HEK293 (cell line): ENCODE measurements at regions not wholly inside any gene's neighbourhood (a gene's known extent, or its start where the extent isn't known, plus 50 kb on each side); places are given as distances from the start of the nearest gene placed in this dataset.

Experiments used
- CTCF ChIA-PET: fragments of 350-600 bp; formaldehyde crosslinking; extraction: SDS; loops from one replicate; lab custom pipeline; 2021; ENCODE audit warnings: antibody characterized with exemption; lab: Yijun Ruan, JAX
- POLR2A ChIA-PET: fragments of 300-600 bp; formaldehyde crosslinking; extraction: SDS; loops from one replicate; lab custom pipeline; 2020; ENCODE audit warnings: antibody characterized with exemption, inconsistent platforms; lab: Yijun Ruan, JAX
- H3K27ac ChIP-seq: fragments of 200-500 bp; sonication (Bioruptor generic); 2 replicates; pipeline ENCODE4 v1.5.1; 2014; ENCODE audit warnings: low read depth, low read length, control low read depth, inconsistent platforms; ENCODE audit errors: extremely low read depth
- H3K36me3 ChIP-seq, 2 experiments: fragments of 200-500 bp in 1 of 2; sonication (Bioruptor generic) in 1 of 2; 1 replicate in 1 of 2; 2 replicates in 1 of 2; pipeline ENCODE4 v1.5.1; 2014 to 2017; ENCODE audit warnings: inconsistent platforms in 2 of 2, low read length in 2 of 2; ENCODE audit not compliant: control insufficient read depth in 2 of 2, insufficient read depth in 1 of 2
- H3K4me1 ChIP-seq: fragments of 200-500 bp; sonication (Bioruptor generic); 2 replicates; pipeline ENCODE4 v1.5.1; 2014; ENCODE audit warnings: mild to moderate bottlenecking, low read length, inconsistent platforms; ENCODE audit not compliant: control insufficient read depth, insufficient read depth
- H3K4me3 ChIP-seq: 2 replicates; pipeline ENCODE4 v1.5.1; 2011; ENCODE audit warnings: low read depth, mild to moderate bottlenecking, control low read depth, low read length, moderate library complexity
- H3K9me3 ChIP-seq: fragments of 200-500 bp; sonication (Bioruptor generic); 2 replicates; pipeline ENCODE4 v1.5.1; 2014; ENCODE audit warnings: low read depth, low read length, inconsistent platforms; ENCODE audit not compliant: control insufficient read depth, insufficient read depth
- GLIS1 ChIP-seq: fragments of 450-650 bp; formaldehyde crosslinking; IDR thresholded peaks from 2 replicates; pipeline ENCODE4 v1.5.1; 2016; ENCODE audit warnings: missing biosample characterization, missing genetic modification characterization
- SETDB1 ChIP-seq: IDR thresholded peaks from one replicate; pipeline ENCODE4 v1.6.1; 2017; ENCODE audit warnings: mild to moderate bottlenecking, low read length, moderate library complexity, mixed read lengths; ENCODE audit not compliant: insufficient read length
- SP2 ChIP-seq: fragments of 450-650 bp; formaldehyde crosslinking; IDR thresholded peaks from 2 replicates; pipeline ENCODE4 v1.5.1; 2016; ENCODE audit warnings: missing biosample characterization, missing genetic modification characterization
- YY2 ChIP-seq: fragments of 450-650 bp; formaldehyde crosslinking; IDR thresholded peaks from 2 replicates; pipeline ENCODE4 v1.5.1; 2016; ENCODE audit warnings: missing biosample characterization, missing genetic modification characterization
- ZBTB20 ChIP-seq: fragments of 450-650 bp; formaldehyde crosslinking; IDR thresholded peaks from 2 replicates; pipeline ENCODE4 v1.5.1; 2016; ENCODE audit warnings: missing biosample characterization, missing genetic modification characterization
- ZNF10 ChIP-seq: fragments of 450-650 bp; formaldehyde crosslinking; IDR thresholded peaks from 2 replicates; pipeline ENCODE4 v1.5.1; 2017; ENCODE audit warnings: missing biosample characterization, missing genetic modification characterization
- ZNF624 ChIP-seq: fragments of 450-650 bp; formaldehyde crosslinking; IDR thresholded peaks from 2 replicates; pipeline ENCODE4 v1.5.1; 2017; ENCODE audit warnings: missing biosample characterization, missing genetic modification characterization
- ZNF654 ChIP-seq: fragments of 450-650 bp; formaldehyde crosslinking; IDR thresholded peaks from 2 replicates; pipeline ENCODE4 v1.5.1; 2016; ENCODE audit warnings: low read depth, missing biosample characterization, missing genetic modification characterization
- TF ChIP-seq, protein P1 (sequence below): fragments of 450-650 bp; formaldehyde crosslinking; IDR thresholded peaks from 2 replicates; pipeline ENCODE4 v1.5.1; 2016; ENCODE audit warnings: missing biosample characterization, missing genetic modification characterization
- TF ChIP-seq, protein P2 (sequence below): fragments of 450-650 bp; formaldehyde crosslinking; conservative IDR thresholded peaks from 2 replicates; pipeline ENCODE4 v1.5.1; 2016; ENCODE audit warnings: low read depth, missing biosample characterization, missing genetic modification characterization
- TF ChIP-seq, protein P3 (sequence below): fragments of 450-650 bp; formaldehyde crosslinking; IDR thresholded peaks from 2 replicates; pipeline ENCODE4 v1.5.1; 2017; ENCODE audit warnings: missing biosample characterization, mild to moderate bottlenecking, missing genetic modification characterization, moderate library complexity
- TF ChIP-seq, protein P4 (sequence below): fragments of 450-650 bp; formaldehyde crosslinking; IDR thresholded peaks from 2 replicates; pipeline ENCODE4 v1.5.1; 2016; ENCODE audit warnings: missing biosample characterization, missing genetic modification characterization
- TF ChIP-seq, protein P5 (sequence below): fragments of 450-650 bp; formaldehyde crosslinking; IDR thresholded peaks from 2 replicates; pipeline ENCODE4 v1.5.1; 2016; ENCODE audit warnings: missing biosample characterization, missing genetic modification characterization
- TF ChIP-seq, protein P6 (sequence below): fragments of 450-650 bp; formaldehyde crosslinking; IDR thresholded peaks from 2 replicates; pipeline ENCODE4 v1.5.1; 2016; ENCODE audit warnings: missing biosample characterization, missing genetic modification characterization

DNA sequence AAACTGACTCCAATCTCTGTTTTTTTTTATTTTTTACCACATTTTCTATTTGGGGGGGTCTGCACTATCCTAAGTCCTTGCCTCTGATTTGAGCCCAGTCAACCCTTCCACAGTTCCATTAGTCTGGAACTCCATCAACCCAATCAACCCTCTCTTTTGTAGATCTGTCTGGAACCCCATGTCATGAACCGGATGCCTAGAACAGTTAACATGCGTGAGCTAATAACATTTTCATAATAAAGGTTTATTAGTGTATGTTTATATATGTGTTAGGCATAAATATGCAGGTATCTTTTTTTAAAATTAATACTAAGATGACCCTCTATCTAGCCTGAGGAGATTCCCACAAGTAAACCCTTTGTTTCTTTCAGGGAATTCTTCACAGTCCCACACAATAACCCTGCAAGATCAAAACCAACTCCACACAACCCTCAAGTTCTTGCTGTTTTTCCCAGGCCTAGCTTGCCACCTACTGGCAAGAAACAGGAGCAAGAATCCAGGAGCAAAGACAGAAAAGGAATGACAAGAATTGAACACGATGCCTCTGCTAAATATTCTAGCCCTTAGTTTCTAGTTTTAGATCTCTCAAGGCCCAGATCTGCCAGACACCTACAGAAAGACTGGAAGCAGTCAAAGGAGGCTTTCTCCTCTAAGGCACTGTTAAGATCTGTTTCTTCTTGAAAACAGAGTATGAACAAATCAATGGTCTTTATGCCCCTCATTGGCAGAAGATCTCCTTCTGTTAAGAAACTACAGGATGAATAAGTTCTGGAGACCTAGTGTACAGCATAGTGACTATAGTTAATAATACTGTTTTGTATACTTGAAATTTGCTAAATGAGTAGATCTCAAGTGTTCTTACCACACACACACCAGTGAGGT is 100.4 kb downstream of the TRIM36 start:
- ChIA-PET CTCF (interaction anchor here (0.6 to 1.8 kb wide), 17 partner anchors 12 to 1457 kb away, joined by 3 to 10 read pairs (median 4); no protein-coding TSS in a partner anchor), POLR2A (no interaction called here)
- Histone ChIP-seq H3K4me1 (no peaks in the 10 kb centered on the region), H3K36me3 (no peaks in the 10 kb centered on the region), H3K9me3 (no peaks in the 10 kb centered on the region), H3K27ac (no peak overlapping the region), H3K4me3 (no peak overlapping the region)
- TF ChIP-seq, protein P1, sequence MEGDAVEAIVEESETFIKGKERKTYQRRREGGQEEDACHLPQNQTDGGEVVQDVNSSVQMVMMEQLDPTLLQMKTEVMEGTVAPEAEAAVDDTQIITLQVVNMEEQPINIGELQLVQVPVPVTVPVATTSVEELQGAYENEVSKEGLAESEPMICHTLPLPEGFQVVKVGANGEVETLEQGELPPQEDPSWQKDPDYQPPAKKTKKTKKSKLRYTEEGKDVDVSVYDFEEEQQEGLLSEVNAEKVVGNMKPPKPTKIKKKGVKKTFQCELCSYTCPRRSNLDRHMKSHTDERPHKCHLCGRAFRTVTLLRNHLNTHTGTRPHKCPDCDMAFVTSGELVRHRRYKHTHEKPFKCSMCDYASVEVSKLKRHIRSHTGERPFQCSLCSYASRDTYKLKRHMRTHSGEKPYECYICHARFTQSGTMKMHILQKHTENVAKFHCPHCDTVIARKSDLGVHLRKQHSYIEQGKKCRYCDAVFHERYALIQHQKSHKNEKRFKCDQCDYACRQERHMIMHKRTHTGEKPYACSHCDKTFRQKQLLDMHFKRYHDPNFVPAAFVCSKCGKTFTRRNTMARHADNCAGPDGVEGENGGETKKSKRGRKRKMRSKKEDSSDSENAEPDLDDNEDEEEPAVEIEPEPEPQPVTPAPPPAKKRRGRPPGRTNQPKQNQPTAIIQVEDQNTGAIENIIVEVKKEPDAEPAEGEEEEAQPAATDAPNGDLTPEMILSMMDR = peak; percentile 55
- TF ChIP-seq, protein P2, sequence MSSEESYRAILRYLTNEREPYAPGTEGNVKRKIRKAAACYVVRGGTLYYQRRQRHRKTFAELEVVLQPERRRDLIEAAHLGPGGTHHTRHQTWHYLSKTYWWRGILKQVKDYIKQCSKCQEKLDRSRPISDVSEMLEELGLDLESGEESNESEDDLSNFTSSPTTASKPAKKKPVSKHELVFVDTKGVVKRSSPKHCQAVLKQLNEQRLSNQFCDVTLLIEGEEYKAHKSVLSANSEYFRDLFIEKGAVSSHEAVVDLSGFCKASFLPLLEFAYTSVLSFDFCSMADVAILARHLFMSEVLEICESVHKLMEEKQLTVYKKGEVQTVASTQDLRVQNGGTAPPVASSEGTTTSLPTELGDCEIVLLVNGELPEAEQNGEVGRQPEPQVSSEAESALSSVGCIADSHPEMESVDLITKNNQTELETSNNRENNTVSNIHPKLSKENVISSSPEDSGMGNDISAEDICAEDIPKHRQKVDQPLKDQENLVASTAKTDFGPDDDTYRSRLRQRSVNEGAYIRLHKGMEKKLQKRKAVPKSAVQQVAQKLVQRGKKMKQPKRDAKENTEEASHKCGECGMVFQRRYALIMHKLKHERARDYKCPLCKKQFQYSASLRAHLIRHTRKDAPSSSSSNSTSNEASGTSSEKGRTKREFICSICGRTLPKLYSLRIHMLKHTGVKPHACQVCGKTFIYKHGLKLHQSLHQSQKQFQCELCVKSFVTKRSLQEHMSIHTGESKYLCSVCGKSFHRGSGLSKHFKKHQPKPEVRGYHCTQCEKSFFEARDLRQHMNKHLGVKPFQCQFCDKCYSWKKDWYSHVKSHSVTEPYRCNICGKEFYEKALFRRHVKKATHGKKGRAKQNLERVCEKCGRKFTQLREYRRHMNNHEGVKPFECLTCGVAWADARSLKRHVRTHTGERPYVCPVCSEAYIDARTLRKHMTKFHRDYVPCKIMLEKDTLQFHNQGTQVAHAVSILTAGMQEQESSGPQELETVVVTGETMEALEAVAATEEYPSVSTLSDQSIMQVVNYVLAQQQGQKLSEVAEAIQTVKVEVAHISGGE (tag by site-specific recombination) = no peak
- TF ChIP-seq ZNF654 = peak; percentile 91

DNA sequence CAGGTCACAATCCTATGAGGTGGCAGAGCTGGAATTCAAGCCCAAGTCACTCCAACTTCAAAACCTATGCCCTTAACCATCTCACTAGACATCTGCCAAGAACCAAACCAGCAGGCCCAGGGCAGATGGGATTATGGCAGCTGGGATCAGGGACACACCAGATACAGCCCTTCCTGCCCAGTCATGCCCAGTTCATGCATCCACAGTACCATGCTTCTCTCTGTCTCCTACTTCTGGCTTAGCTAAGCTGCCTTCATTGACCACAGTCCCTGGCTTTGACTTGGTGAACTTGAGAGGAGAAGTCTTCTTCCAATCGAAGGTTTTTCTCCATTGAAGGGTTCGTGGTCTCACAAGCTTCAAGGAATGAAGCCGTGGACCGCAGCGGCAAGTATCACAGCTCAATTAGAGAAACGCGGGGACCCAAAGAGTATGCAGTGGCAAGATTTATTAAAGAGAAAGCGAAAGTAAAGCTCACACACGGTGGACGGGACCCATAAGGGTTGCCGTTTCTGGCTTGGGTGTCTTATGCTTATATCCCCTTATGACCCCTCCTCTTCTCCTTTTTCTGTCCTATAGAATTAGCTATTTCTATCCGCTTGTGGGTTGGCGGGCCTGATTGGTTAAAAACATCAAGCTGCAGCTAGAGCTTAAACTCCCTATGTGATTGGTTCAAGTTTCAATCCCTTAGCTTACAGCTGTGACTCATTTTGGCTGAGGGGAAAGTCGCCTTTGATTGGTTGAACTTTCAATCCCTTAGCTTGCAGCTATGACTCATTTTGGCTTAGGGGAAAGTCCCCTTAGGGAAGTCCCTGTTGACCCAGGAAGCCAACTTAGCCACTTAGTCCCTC is 101.2 kb downstream of the TRIM36 start:
- TF ChIP-seq SP2 = peak; percentile 46; the same call in 1 of the 2 replicates
- TF ChIP-seq, protein P3, sequence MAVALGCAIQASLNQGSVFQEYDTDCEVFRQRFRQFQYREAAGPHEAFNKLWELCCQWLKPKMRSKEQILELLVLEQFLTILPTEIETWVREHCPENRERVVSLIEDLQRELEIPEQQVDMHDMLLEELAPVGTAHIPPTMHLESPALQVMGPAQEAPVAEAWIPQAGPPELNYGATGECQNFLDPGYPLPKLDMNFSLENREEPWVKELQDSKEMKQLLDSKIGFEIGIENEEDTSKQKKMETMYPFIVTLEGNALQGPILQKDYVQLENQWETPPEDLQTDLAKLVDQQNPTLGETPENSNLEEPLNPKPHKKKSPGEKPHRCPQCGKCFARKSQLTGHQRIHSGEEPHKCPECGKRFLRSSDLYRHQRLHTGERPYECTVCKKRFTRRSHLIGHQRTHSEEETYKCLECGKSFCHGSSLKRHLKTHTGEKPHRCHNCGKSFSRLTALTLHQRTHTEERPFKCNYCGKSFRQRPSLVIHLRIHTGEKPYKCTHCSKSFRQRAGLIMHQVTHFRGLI (tag by site-specific recombination) = no peak
- TF ChIP-seq SETDB1 = peak; percentile 56
- H3K4me3 ChIP-seq = no peak overlapping the region
- H3K4me1 ChIP-seq = no peaks in the 10 kb centered on the region
- ChIA-PET POLR2A (no interaction called here), CTCF (interaction anchor here (0.7 to 1.8 kb wide), 9 partner anchors 11 to 1456 kb away, joined by 3 to 8 read pairs (median 6); no protein-coding TSS in a partner anchor)
- H3K9me3 ChIP-seq = no peaks in the 10 kb centered on the region
- no peak overlapping the region for H3K27ac ChIP-seq
- H3K36me3 ChIP-seq = no peaks in the 10 kb centered on the region

DNA sequence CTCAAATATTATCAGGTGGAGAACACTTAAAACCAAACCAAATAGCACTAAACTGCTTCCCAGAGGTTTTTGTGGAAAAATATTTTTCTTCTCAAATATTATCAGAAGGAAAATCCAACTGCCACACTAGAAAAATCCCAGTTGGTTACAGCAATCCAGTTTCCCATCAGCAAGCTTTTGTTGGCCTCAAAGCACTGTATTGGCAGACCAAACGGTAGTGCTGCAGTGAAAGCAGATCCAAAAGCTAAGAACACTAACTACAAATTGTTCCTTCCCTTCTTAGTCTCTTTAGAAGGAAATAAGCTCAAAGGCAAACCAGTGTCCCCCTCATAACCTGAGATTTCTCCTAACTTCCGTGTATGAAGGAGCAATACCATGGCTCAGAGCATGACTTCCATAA is 105.3 kb downstream of the TRIM36 start:
- no peaks in the 10 kb centered on the region for H3K36me3 ChIP-seq
- ChIA-PET POLR2A (no interaction called here), CTCF (interaction anchor here (0.7 kb wide), 1 partner anchor 198 kb away, joined by 3 read pairs; no protein-coding TSS in a partner anchor)
- TF ChIP-seq, protein P4, sequence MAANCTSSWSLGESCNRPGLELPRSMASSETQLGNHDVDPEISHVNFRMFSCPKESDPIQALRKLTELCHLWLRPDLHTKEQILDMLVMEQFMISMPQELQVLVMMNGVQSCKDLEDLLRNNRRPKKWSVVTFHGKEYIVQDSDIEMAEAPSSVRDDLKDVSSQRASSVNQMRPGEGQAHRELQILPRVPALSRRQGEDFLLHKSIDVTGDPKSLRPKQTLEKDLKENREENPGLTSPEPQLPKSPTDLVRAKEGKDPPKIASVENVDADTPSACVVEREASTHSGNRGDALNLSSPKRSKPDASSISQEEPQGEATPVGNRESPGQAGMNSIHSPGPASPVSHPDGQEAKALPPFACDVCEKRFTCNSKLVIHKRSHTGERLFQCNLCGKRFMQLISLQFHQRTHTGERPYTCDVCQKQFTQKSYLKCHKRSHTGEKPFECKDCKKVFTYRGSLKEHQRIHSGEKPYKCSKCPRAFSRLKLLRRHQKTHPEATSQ (tag by site-specific recombination) = no peak
- TF ChIP-seq GLIS1 (tag by site-specific recombination) (no peak), YY2 (tag by site-specific recombination) (no peak), ZNF624 (tag by site-specific recombination) (no peak), ZNF10 (no peak), ZBTB20 (tag by site-specific recombination) (no peak)
- TF ChIP-seq, protein P5, sequence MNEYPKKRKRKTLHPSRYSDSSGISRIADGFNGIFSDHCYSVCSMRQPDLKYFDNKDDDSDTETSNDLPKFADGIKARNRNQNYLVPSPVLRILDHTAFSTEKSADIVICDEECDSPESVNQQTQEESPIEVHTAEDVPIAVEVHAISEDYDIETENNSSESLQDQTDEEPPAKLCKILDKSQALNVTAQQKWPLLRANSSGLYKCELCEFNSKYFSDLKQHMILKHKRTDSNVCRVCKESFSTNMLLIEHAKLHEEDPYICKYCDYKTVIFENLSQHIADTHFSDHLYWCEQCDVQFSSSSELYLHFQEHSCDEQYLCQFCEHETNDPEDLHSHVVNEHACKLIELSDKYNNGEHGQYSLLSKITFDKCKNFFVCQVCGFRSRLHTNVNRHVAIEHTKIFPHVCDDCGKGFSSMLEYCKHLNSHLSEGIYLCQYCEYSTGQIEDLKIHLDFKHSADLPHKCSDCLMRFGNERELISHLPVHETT (tag by site-specific recombination) = no peak
- TF ChIP-seq, protein P6, sequence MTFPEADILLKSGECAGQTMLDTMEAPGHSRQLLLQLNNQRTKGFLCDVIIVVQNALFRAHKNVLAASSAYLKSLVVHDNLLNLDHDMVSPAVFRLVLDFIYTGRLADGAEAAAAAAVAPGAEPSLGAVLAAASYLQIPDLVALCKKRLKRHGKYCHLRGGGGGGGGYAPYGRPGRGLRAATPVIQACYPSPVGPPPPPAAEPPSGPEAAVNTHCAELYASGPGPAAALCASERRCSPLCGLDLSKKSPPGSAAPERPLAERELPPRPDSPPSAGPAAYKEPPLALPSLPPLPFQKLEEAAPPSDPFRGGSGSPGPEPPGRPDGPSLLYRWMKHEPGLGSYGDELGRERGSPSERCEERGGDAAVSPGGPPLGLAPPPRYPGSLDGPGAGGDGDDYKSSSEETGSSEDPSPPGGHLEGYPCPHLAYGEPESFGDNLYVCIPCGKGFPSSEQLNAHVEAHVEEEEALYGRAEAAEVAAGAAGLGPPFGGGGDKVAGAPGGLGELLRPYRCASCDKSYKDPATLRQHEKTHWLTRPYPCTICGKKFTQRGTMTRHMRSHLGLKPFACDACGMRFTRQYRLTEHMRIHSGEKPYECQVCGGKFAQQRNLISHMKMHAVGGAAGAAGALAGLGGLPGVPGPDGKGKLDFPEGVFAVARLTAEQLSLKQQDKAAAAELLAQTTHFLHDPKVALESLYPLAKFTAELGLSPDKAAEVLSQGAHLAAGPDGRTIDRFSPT (tag by site-specific recombination) = no peak

More for the DNA sequence above, 105.3 kb downstream of the TRIM36 start:
- Histone ChIP-seq H3K4me3 (no peak overlapping the region), H3K27ac (no peak overlapping the region), H3K9me3 (no peaks in the 10 kb centered on the region), H3K4me1 (no peaks in the 10 kb centered on the region)
